ENCODE measurements at regions not wholly inside any gene's neighbourhood (a gene's known extent, or its start where the extent isn't known, plus 50 kb on each side); places are given as distances from the start of the nearest gene placed in this dataset.
A peak's percentile ranks its signal among the peaks of the same experiment; 100 is the strongest.

DNA sequence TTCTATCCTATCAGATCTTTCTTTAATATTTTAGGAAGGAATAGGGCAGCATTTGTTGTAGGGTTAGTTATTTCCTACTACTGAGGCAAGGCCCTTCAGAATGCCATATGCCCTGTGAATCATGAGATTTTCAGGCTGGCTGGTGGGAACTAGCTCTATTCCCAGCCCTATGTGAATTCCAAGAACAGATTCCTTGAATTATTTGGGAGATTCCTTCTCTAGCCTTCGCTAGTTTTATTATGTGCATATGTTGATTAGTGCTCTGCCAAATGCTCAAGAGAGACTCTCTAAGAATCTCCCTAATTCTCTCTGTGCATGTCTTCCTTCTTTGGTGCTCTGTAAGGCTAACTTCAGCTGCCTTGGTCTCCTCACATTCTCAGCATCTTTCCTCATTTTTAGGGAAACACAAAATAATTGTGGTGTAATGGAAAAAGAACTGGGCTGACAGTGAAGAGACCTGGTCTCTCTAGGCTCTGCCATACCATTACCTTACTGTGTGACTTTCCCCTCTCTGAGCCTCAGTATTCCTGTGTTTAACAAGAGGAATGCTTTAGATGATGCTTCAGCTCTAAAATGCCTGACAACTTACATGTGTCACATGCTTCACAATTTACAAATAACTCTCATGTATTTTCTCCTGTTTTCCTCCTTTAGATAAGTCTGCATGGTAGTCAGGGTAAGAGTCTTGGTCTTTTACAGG is 79.7 kb downstream of the VMA21 start:
- no peaks in the 10 kb centered on the region for H3K9me3 ChIP-seq (ENCODE audit: low read length)
- no peak overlapping the region for H3K9ac ChIP-seq (ENCODE audit: low read length)
- H4K20me1 ChIP-seq (ENCODE audit: insufficient read depth, low read length) = no peaks in the 10 kb centered on the region
- H3K4me3 ChIP-seq (ENCODE audit: low read depth, low read length, poor library complexity, severe bottlenecking) = no peak overlapping the region
- H3K4me1 ChIP-seq (ENCODE audit: insufficient read depth, low read length, severe bottlenecking) = no peaks in the 10 kb centered on the region
- no peak overlapping the region for H3K27ac ChIP-seq (ENCODE audit: low read depth, low read length, poor library complexity, severe bottlenecking)
- no peaks in the 10 kb centered on the region for H3F3A ChIP-seq (ENCODE audit: insufficient read depth, low read length)
- no peaks in the 10 kb centered on the region for H3K9me2 ChIP-seq (ENCODE audit: low read depth, low read length)
- H3K36me3 ChIP-seq (ENCODE audit: insufficient read depth, low read length) = no peaks in the 10 kb centered on the region; the same call in 1 of the 2 replicates
- H2AFZ ChIP-seq (ENCODE audit: low read length) = no peak overlapping the region
- H3K4me2 ChIP-seq (ENCODE audit: low read length) = no peak overlapping the region
- H3K27me3 ChIP-seq (ENCODE audit: insufficient read depth, low read length) = no peaks in the 10 kb centered on the region
- no peak for TF ChIP-seq EZH2 (IDR thresholded peaks at IDR 0.05; ENCODE audit: borderline replicate concordance, low read length)
- TF ChIP-seq, protein P1, sequence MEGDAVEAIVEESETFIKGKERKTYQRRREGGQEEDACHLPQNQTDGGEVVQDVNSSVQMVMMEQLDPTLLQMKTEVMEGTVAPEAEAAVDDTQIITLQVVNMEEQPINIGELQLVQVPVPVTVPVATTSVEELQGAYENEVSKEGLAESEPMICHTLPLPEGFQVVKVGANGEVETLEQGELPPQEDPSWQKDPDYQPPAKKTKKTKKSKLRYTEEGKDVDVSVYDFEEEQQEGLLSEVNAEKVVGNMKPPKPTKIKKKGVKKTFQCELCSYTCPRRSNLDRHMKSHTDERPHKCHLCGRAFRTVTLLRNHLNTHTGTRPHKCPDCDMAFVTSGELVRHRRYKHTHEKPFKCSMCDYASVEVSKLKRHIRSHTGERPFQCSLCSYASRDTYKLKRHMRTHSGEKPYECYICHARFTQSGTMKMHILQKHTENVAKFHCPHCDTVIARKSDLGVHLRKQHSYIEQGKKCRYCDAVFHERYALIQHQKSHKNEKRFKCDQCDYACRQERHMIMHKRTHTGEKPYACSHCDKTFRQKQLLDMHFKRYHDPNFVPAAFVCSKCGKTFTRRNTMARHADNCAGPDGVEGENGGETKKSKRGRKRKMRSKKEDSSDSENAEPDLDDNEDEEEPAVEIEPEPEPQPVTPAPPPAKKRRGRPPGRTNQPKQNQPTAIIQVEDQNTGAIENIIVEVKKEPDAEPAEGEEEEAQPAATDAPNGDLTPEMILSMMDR (IDR thresholded peaks at IDR 0.05; ENCODE audit: low read length) = no peak
- H3K79me2 ChIP-seq (ENCODE audit: insufficient read depth, low read length) = no peaks in the 10 kb centered on the region

DNA sequence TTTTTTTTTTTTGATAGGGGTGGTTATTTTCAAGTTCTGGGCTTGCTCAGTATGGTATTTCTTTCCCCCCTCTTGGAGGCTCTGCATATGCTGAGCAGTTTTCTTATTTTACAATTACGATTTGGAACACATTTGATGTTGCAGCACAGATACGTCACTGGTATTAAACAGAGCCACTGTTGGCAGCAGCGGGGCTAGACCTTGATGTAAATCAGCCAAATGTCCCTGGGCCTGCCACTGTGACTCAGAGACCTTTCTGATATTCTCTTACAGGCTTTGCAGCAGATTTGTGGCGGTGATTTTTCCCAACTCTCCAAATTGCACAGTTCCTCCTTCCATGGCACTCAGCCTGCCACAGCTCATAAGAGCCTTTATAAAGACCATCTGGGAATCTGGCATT is 81.1 kb downstream of the VMA21 start:
- H4K20me1 ChIP-seq (ENCODE audit: insufficient read depth, low read length) = no peaks in the 10 kb centered on the region
- no peaks in the 10 kb centered on the region for H3K79me2 ChIP-seq (ENCODE audit: insufficient read depth, low read length)
- no peaks in the 10 kb centered on the region for H3K36me3 ChIP-seq (ENCODE audit: insufficient read depth, low read length)
- no peak overlapping the region for H2AFZ ChIP-seq (ENCODE audit: low read length)
- no peak overlapping the region for H3K4me3 ChIP-seq (ENCODE audit: low read depth, low read length, poor library complexity, severe bottlenecking)
- H3K9me2 ChIP-seq (ENCODE audit: low read depth, low read length) = no peaks in the 10 kb centered on the region
- H3K4me1 ChIP-seq (ENCODE audit: insufficient read depth, low read length, severe bottlenecking) = no peaks in the 10 kb centered on the region
- H3K27me3 ChIP-seq (ENCODE audit: insufficient read depth, low read length) = no peaks in the 10 kb centered on the region
- no peaks in the 10 kb centered on the region for H3F3A ChIP-seq (ENCODE audit: insufficient read depth, low read length)
- TF ChIP-seq EZH2 (IDR thresholded peaks at IDR 0.05; ENCODE audit: borderline replicate concordance, low read length) = no peak
- TF ChIP-seq, protein P1 (IDR thresholded peaks at IDR 0.05; ENCODE audit: low read length) = no peak
- no peak overlapping the region for H3K4me2 ChIP-seq (ENCODE audit: low read length)
- H3K9ac ChIP-seq (ENCODE audit: low read length) = no peak overlapping the region
- no peak overlapping the region for H3K27ac ChIP-seq (ENCODE audit: low read depth, low read length, poor library complexity, severe bottlenecking)
- no peaks in the 10 kb centered on the region for H3K9me3 ChIP-seq (ENCODE audit: low read length)

DNA sequence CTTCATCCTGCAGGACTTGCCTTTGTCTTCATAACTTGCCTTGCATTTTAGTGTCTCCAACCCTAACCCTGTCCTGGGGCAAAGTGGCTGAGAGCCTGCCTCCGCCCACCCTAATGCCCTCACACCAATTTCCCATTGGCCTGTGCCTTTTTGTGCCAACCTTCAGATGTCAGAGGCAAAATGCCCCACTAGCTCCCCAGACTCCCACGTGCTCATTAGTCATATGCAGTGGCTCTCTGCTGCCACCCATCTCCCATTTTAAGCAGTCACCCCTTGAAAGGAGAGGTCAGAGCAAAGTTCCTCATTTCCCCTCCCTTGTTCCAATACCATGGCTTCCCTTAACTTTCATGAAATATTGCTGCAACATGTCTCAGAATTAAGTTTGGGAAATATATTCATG is 74.8 kb upstream of the PASD1 start:
- no peaks in the 10 kb centered on the region for H3K9me3 ChIP-seq (ENCODE audit: low read length)
- no peak overlapping the region for H3K27ac ChIP-seq (ENCODE audit: low read depth, low read length, poor library complexity, severe bottlenecking)
- no peaks in the 10 kb centered on the region for H3K36me3 ChIP-seq (ENCODE audit: insufficient read depth, low read length)
- H3K4me2 ChIP-seq (ENCODE audit: low read length) = no peak overlapping the region
- TF ChIP-seq, protein P1 (IDR thresholded peaks at IDR 0.05; ENCODE audit: low read length) = peak; percentile 46
- no peak for TF ChIP-seq EZH2 (IDR thresholded peaks at IDR 0.05; ENCODE audit: borderline replicate concordance, low read length)
- no peak overlapping the region for H2AFZ ChIP-seq (ENCODE audit: low read length)
- no peaks in the 10 kb centered on the region for H3K4me1 ChIP-seq (ENCODE audit: insufficient read depth, low read length, severe bottlenecking)
- H3K9me2 ChIP-seq (ENCODE audit: low read depth, low read length) = no peaks in the 10 kb centered on the region
- no peaks in the 10 kb centered on the region for H4K20me1 ChIP-seq (ENCODE audit: insufficient read depth, low read length)
- no peak overlapping the region for H3K9ac ChIP-seq (ENCODE audit: low read length)
- H3F3A ChIP-seq (ENCODE audit: insufficient read depth, low read length) = no peaks in the 10 kb centered on the region
- no peaks in the 10 kb centered on the region for H3K27me3 ChIP-seq (ENCODE audit: insufficient read depth, low read length)
- no peaks in the 10 kb centered on the region for H3K79me2 ChIP-seq (ENCODE audit: insufficient read depth, low read length)
- no peak overlapping the region for H3K4me3 ChIP-seq (ENCODE audit: low read depth, low read length, poor library complexity, severe bottlenecking)
